ENCODE measurements at regions not wholly inside any gene's neighbourhood (a gene's known extent, or its start where the extent isn't known, plus 50 kb on each side); places are given as distances from the start of the nearest gene placed in this dataset.

- TF ChIP-seq POLR2A (IDR thresholded peaks at IDR 0.05), result no peak
- TF ChIP-seq, protein P1, sequence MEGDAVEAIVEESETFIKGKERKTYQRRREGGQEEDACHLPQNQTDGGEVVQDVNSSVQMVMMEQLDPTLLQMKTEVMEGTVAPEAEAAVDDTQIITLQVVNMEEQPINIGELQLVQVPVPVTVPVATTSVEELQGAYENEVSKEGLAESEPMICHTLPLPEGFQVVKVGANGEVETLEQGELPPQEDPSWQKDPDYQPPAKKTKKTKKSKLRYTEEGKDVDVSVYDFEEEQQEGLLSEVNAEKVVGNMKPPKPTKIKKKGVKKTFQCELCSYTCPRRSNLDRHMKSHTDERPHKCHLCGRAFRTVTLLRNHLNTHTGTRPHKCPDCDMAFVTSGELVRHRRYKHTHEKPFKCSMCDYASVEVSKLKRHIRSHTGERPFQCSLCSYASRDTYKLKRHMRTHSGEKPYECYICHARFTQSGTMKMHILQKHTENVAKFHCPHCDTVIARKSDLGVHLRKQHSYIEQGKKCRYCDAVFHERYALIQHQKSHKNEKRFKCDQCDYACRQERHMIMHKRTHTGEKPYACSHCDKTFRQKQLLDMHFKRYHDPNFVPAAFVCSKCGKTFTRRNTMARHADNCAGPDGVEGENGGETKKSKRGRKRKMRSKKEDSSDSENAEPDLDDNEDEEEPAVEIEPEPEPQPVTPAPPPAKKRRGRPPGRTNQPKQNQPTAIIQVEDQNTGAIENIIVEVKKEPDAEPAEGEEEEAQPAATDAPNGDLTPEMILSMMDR (IDR thresholded peaks at IDR 0.05), result no peak
- no peak for TF ChIP-seq POLR2AphosphoS5 (IDR thresholded peaks at IDR 0.05)
These were observed 493.7 kb upstream of the TNP1 start for GRCh38 chr2:217353591-217353990.

Measured in prostate gland (tissue), 2 donors.